Neural crest cell (in vitro differentiated cells): ENCODE measurements at regions not wholly inside any gene's neighbourhood (a gene's known extent, or its start where the extent isn't known, plus 50 kb on each side); places are given as distances from the start of the nearest gene placed in this dataset.

Source experiments
- DNase-seq: peaks from one replicate; pipeline ENCODE4 v3.0.0; 2021; ENCODE audit warnings: low read depth, mixed read lengths, low spot score
- H3K27ac Mint-ChIP-seq: one replicate; pipeline ENCODE4 v1.8.0; 2021; ENCODE audit warnings: mild to moderate bottlenecking, mixed read lengths; ENCODE audit not compliant: unreplicated experiment
- H3K27me3 Mint-ChIP-seq: 2 replicates; pipeline ENCODE4 v1.8.0; 2021; ENCODE audit warnings: low read depth, mild to moderate bottlenecking, mixed read lengths
- H3K36me3 Mint-ChIP-seq: 2 replicates; pipeline ENCODE4 v1.8.0; 2021; ENCODE audit warnings: low read depth, mild to moderate bottlenecking, mixed read lengths
- H3K4me1 Mint-ChIP-seq: 2 replicates; pipeline ENCODE4 v1.8.0; 2021; ENCODE audit warnings: mixed read lengths
- H3K4me3 Mint-ChIP-seq: one replicate; pipeline ENCODE4 v1.8.0; 2021; ENCODE audit warnings: mild to moderate bottlenecking, mixed read lengths
- H3K9me3 Mint-ChIP-seq: 2 replicates; pipeline ENCODE4 v1.8.0; 2021; ENCODE audit warnings: mixed read lengths
- TF ChIP-seq, protein P1 (sequence below): fragments of 200-600 bp; sonication (generic); conservative IDR thresholded peaks from 2 replicates; pipeline ENCODE4 v1.5.0; 2021; ENCODE audit warnings: antibody characterized with exemption, mild to moderate bottlenecking

DNA sequence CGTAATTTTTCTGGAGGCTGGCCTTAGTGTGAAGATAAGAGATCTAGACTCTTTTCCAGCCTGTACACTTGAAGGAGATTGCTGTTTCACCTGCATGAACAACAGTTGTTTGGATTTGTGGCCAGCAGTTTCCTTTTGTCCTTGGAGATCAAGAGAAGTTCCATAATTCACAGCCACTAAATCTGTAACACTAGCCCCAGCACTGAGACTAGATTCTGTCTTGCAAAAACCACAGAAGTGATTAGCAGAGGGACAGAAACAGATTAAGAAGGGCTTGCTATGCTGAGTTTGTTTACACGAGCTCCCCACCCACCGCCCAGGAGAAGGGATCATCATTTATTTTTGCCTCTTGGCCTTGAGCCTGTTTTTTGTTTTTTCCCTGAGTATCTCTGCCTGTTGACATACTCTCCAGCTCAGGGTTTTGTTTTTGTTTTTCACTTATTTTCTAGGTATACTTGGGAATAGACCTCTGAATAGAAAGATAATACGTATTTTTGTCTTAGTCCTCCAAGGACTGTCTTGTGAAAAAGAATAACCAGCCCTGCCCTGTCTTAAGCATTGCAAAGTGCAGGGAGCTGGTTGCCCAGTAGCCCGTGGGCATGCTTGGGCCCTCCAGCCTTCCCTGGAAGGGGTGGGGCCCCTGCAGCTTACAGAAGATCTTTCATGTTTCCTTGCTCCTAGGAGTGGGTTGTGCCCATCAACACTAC lies 93.1 kb upstream of the SOX4 start:
- H3K27me3 Mint-ChIP-seq = no peaks in the 10 kb centered on the region
- no peaks in the 10 kb centered on the region for H3K36me3 Mint-ChIP-seq
- TF ChIP-seq, protein P1, sequence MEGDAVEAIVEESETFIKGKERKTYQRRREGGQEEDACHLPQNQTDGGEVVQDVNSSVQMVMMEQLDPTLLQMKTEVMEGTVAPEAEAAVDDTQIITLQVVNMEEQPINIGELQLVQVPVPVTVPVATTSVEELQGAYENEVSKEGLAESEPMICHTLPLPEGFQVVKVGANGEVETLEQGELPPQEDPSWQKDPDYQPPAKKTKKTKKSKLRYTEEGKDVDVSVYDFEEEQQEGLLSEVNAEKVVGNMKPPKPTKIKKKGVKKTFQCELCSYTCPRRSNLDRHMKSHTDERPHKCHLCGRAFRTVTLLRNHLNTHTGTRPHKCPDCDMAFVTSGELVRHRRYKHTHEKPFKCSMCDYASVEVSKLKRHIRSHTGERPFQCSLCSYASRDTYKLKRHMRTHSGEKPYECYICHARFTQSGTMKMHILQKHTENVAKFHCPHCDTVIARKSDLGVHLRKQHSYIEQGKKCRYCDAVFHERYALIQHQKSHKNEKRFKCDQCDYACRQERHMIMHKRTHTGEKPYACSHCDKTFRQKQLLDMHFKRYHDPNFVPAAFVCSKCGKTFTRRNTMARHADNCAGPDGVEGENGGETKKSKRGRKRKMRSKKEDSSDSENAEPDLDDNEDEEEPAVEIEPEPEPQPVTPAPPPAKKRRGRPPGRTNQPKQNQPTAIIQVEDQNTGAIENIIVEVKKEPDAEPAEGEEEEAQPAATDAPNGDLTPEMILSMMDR = no peak
- H3K4me1 Mint-ChIP-seq = no peaks in the 10 kb centered on the region
- no peaks in the 10 kb centered on the region for H3K9me3 Mint-ChIP-seq
- no peak for DNase-seq
- H3K4me3 Mint-ChIP-seq = no peak overlapping the region
- H3K27ac Mint-ChIP-seq = no peak overlapping the region

- no peaks in the 10 kb centered on the region for H3K27me3 Mint-ChIP-seq
- no peak for DNase-seq
Observed at GRCh38 chr6:21501021-21501354, 92.6 kb upstream of the SOX4 start.

DNA sequence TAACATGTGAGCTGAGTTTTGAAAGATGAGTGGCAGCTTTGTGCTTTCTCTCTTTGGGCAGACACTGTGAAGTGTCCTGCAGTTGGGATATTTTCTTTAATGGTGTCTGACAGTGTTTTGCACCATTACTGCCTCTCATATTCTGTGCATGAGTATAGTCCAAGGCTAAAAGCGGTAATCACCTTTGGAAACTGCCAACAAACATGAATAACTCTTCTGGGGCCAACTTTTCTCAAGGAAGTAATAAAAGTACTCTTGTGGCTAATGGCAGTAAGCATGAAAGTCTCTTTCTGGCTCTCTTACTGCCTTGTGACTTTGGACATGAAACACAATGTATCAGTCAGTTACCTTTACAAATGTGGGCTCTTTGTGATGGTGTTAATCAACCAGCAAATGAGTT lies 91.7 kb upstream of the SOX4 start:
- Mint-ChIP-seq H3K9me3 (no peaks in the 10 kb centered on the region), H3K27me3 (no peaks in the 10 kb centered on the region), H3K4me1 (no peaks in the 10 kb centered on the region), H3K36me3 (no peaks in the 10 kb centered on the region), H3K4me3 (no peak overlapping the region), H3K27ac (no peak overlapping the region)
- no peak for DNase-seq
- TF ChIP-seq, protein P1 = no peak

More at GRCh38 chr6:21501021-21501354, 92.6 kb upstream of the SOX4 start:
- no peaks in the 10 kb centered on the region for H3K36me3 Mint-ChIP-seq
- no peaks in the 10 kb centered on the region for H3K4me1 Mint-ChIP-seq
- no peaks in the 10 kb centered on the region for H3K9me3 Mint-ChIP-seq
- H3K27ac Mint-ChIP-seq = no peak overlapping the region
- TF ChIP-seq, protein P1 = no peak
- no peak overlapping the region for H3K4me3 Mint-ChIP-seq

DNA sequence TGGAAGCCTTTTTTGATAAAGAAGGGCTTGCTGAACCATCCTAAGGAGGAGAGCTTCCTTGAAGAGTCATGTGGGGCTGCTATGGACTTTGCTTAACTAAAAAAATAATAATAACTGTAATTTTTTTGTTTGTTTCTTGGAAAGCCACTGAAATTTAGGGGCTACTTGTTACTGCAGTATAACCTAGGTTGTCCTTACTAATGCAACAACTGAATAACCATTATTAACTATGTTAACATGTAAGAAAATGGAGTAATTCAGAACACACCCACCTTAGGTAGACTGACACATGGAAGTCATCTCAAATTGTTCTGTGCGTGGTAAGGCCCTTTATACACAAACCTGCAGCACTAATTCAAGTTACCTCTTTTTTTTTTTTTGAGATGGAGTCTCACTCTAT lies 90.9 kb upstream of the SOX4 start:
- H3K4me3 Mint-ChIP-seq = no peak overlapping the region
- H3K36me3 Mint-ChIP-seq = no peaks in the 10 kb centered on the region
- DNase-seq = no peak
- H3K9me3 Mint-ChIP-seq = peaks cover 3% of the 10 kb centered on the region
- no peaks in the 10 kb centered on the region for H3K27me3 Mint-ChIP-seq
- TF ChIP-seq, protein P1 = no peak
- H3K4me1 Mint-ChIP-seq = peaks cover 5% of the 10 kb centered on the region
- no peak overlapping the region for H3K27ac Mint-ChIP-seq

DNA sequence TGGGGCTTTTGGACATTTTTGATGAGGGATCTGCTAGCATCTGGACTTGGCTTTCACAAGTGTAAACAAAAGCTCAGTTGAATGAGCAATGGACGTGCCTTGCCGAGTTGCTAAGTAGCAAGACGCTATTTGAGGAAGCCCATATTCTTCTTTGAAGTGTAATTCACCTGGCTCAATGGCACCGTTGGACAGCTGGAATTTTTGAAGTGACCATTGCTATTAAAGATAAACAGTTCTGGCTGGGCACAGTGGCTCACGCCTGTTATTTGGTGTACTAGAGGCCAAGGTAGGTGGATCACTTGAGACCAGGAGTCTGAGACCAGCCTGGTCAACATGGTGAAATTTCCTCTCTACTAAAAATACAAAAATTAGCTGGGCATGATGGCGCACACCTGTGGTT lies 88.8 kb upstream of the SOX4 start:
- DNase-seq = no peak
- Mint-ChIP-seq H3K36me3 (no peaks in the 10 kb centered on the region), H3K27me3 (no peaks in the 10 kb centered on the region), H3K4me3 (no peak overlapping the region), H3K4me1 (peaks cover 13% of the 10 kb centered on the region), H3K27ac (no peak overlapping the region), H3K9me3 (peaks cover 3% of the 10 kb centered on the region)
- TF ChIP-seq, protein P1 = no peak
